Uterus (tissue), 3 donors: ENCODE measurements at regions not wholly inside any gene's neighbourhood (a gene's known extent, or its start where the extent isn't known, plus 50 kb on each side); places are given as distances from the start of the nearest gene placed in this dataset.

ENCODE experiments used
- DNase-seq, 2 donors: peaks; one replicate each; pipeline ENCODE4 v3.0.0-alpha.2; 2019 to 2020
- H3K27ac ChIP-seq, 2 donors: fragments of 200-600 bp; sonication (generic); 1 replicate in 1 of 2; 2 replicates in 1 of 2; pipeline ENCODE4 v1.5.1; 2016 to 2018
- H3K27me3 ChIP-seq, 2 donors: fragments of 200-600 bp; sonication (generic); one replicate each; pipeline ENCODE4 v1.5.1; 2018 to 2019; ENCODE audit warnings: control low read depth in 1 of 2
- H3K36me3 ChIP-seq, 2 donors: fragments of 200-600 bp; sonication (generic); one replicate each; pipeline ENCODE4 v1.5.1; 2019; ENCODE audit warnings: control low read depth in 1 of 2
- H3K4me1 ChIP-seq, 2 donors: fragments of 200-600 bp; sonication (generic); one replicate each; pipeline ENCODE4 v1.5.1; 2018 to 2019; ENCODE audit warnings: control low read depth in 1 of 2
- H3K4me3 ChIP-seq, 2 donors: fragments of 200-600 bp; sonication (generic); 1 replicate in 1 of 2; 2 replicates in 1 of 2; pipeline ENCODE4 v1.5.1; 2018 to 2019; ENCODE audit warnings: mild to moderate bottlenecking in 1 of 2
- H3K9me3 ChIP-seq, 2 donors: fragments of 200-600 bp; sonication (generic); one replicate each; pipeline ENCODE4 v1.5.1; 2019; ENCODE audit warnings: control low read depth in 1 of 2
- POLR2A ChIP-seq, 2 donors: fragments of 450-650 bp; IDR thresholded peaks; one replicate each; pipeline ENCODE4 v1.6.1; 2016; ENCODE audit warnings: antibody characterized with exemption in 2 of 2, mild to moderate bottlenecking in 1 of 2, moderate library complexity in 1 of 2
- intact Hi-C: fragments of 100-400 bp; cut with DNase I; formaldehyde crosslinking; loops from one replicate; pipeline ENCODE4 v1.15.1; 2023; ENCODE audit warnings: low total_unique reads
- TF ChIP-seq, protein P1 (sequence below), 4 experiments: fragments of 200-600 bp in 2 of 4; fragments of 450-650 bp in 2 of 4; sonication (generic) in 2 of 4; IDR thresholded peaks; one replicate each; pipeline ENCODE4 v1.5.1; 2016 to 2019; ENCODE audit warnings: antibody characterized with exemption in 4 of 4, mild to moderate bottlenecking in 2 of 4, moderate library complexity in 1 of 4
- donor health status: DM: yes; HTN: yes; CAD: no.

DNA sequence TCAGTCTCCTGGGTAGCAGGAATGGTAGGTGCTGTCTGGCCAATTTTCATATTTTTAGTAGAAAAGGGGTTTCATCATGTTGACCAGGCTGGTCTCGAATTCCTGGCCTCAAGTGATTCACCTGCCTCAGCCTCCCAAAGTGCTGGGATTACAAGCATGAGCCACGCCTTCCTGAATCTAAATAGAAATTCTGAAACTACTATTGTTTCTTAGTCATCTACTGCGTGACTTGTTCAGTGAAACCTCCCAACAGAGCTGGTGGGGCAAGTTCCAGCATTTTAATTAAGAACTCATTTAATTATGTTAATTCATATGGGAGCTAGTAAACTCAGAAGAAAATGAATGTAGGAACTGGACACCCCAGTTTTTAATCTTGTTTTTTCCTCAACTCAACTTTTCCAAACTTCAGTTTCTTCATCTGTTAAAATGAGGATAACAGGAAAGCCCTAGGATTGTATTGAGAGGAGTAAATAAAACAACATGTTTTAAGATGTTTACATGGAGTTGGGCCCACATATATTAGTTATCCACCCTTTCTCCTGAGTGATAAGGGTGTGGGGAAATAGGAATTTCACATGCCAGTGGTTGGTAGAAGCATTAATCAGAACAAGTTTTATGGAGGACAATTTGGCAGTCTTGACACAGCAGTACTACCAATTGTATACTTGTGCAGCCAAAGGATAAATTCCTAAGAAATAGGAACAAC, 335.8 kb upstream of the E2F7 start:
- no peak for TF ChIP-seq POLR2A (IDR thresholded peaks at IDR 0.05)
- Histone ChIP-seq H3K27me3 (no peaks in the 10 kb centered on the region), H3K9me3 (no peaks in the 10 kb centered on the region), H3K36me3 (no peaks in the 10 kb centered on the region), H3K4me3 (no peak overlapping the region), H3K4me1 (no peaks in the 10 kb centered on the region), H3K27ac (no peak overlapping the region)
- no peak for DNase-seq
- intact Hi-C loops: no loop called here

DNA sequence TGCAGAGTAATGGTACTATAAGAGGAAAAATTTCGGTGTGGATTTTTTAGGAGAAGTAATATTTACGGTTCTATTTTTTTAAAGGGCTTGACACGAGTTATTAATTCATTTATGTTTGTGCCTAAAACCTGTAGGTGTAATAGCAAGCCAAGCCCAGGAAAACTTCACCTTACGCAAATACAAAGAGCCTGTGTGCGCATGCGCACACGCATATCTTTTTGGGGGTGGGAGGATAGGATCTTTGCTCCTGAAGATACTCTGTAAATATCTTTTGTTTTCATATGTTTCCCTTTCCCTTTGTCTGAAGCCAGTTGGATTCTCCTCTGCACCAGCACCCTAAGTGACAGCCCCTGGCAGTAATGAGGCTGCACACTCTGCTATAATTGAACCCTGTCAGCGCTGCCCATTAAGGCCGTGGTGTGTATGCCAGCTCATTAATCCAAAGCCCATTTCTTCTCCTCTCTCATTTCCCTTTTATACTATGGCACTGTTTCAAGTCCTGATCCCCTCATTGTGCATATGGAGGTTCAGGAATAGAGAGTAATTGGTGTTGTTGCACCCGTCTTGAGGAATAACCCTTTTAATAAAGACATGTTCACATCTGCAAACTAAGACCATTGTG, 327.2 kb upstream of the E2F7 start:
- Histone ChIP-seq H3K36me3 (no peaks in the 10 kb centered on the region), H3K27me3 (no peaks in the 10 kb centered on the region), H3K9me3 (no peaks in the 10 kb centered on the region), H3K4me1 (no peaks in the 10 kb centered on the region), H3K27ac (no peak overlapping the region), H3K4me3 (no peak overlapping the region)
- TF ChIP-seq POLR2A (IDR thresholded peaks at IDR 0.05): no peak
- TF ChIP-seq, protein P1, sequence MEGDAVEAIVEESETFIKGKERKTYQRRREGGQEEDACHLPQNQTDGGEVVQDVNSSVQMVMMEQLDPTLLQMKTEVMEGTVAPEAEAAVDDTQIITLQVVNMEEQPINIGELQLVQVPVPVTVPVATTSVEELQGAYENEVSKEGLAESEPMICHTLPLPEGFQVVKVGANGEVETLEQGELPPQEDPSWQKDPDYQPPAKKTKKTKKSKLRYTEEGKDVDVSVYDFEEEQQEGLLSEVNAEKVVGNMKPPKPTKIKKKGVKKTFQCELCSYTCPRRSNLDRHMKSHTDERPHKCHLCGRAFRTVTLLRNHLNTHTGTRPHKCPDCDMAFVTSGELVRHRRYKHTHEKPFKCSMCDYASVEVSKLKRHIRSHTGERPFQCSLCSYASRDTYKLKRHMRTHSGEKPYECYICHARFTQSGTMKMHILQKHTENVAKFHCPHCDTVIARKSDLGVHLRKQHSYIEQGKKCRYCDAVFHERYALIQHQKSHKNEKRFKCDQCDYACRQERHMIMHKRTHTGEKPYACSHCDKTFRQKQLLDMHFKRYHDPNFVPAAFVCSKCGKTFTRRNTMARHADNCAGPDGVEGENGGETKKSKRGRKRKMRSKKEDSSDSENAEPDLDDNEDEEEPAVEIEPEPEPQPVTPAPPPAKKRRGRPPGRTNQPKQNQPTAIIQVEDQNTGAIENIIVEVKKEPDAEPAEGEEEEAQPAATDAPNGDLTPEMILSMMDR (IDR thresholded peaks at IDR 0.05): no peak
- DNase-seq: no peak
- intact Hi-C loops: no loop called here

DNA sequence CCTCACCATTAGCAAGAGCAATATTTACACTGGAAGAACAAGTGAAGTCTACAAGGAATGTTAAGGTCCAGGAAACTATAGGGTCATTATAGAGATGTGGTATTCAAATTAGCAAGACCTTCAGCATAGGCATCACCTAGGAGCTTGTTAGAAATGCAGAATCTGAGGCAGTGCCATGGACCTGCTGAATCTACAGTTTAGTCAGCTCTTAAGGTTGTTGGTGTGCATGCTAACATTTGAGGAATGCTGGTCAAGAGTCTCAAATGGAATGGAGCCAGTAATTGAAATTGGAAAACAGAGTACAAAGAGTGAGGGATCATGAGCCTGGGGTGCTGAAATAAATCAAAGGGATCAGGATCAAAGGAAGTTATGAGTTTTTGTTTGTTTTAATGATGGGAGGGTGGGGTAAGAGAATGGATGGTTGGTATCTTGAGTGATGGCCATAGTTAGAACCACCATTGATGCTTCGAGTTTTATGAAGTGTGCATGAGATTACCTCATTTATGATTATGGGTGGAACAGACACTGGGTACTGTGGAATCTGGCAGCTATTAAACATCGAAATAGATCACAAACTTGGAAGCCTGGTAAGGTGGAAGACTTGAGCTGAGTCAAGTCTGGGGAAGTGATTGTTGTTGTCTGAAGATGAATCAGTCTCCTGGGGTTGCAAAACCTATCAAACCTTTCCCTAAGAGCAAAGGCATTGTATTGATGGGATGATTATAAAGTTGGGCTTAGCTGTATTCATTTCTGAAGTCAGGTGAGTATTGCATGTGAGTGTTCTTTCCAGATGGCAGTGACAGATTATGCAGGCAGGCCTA, 323.3 kb upstream of the E2F7 start:
- no peak overlapping the region for H3K4me3 ChIP-seq
- H3K4me1 ChIP-seq: no peaks in the 10 kb centered on the region
- intact Hi-C loops: no loop called here
- no peaks in the 10 kb centered on the region for H3K27me3 ChIP-seq
- DNase-seq: no peak
- no peaks in the 10 kb centered on the region for H3K9me3 ChIP-seq
- TF ChIP-seq, protein P1 (IDR thresholded peaks at IDR 0.05): no peak
- no peak for TF ChIP-seq POLR2A (IDR thresholded peaks at IDR 0.05)
- H3K27ac ChIP-seq: no peak overlapping the region
- no peaks in the 10 kb centered on the region for H3K36me3 ChIP-seq

DNA sequence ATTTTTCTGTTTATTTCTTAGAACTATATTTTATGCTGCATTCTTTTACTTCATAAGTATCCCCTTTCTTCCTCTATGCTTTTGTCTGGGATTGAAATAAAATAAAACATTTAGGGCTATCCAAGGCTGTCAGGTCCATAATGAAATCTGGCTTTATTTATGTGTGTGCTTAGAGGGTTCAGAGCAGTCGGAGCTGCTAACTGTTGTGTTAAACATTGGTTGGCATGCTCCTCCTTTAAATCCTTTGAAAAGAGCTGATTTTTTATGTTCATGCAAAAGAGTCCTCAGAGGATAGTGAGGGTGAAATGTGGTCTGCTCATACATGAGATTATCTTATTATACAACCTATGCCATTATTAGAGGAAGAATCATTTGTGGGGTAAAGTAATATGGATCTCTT, 322.3 kb upstream of the E2F7 start:
- TF ChIP-seq, protein P1 (IDR thresholded peaks at IDR 0.05): no peak
- no peak for TF ChIP-seq POLR2A (IDR thresholded peaks at IDR 0.05)
- intact Hi-C loops: no loop called here
- Histone ChIP-seq H3K27me3 (no peaks in the 10 kb centered on the region), H3K4me3 (no peak overlapping the region), H3K9me3 (no peaks in the 10 kb centered on the region), H3K27ac (no peak overlapping the region), H3K4me1 (no peaks in the 10 kb centered on the region), H3K36me3 (no peaks in the 10 kb centered on the region)
- no peak for DNase-seq

DNA sequence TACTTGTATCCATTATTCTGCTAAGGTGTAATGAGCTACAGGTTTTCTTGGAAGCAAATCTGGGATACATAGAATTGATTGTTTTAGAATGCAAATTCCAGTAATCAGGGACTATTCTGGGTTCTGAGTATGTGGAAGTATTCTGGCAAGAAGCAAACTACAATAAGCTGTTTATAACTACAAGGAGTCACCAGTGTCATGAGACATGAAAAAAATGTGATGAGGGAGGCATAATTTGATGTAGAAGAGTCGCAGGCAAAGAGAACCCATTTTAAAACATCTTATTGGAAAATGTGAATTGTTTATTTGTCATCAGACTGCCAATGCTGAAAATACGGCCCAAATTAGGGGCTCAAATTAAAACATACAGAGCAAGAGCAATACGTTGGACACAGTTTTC, 321.8 kb upstream of the E2F7 start:
- TF ChIP-seq, protein P1 (IDR thresholded peaks at IDR 0.05): no peak
- no peak for TF ChIP-seq POLR2A (IDR thresholded peaks at IDR 0.05)
- Histone ChIP-seq H3K9me3 (no peaks in the 10 kb centered on the region), H3K27me3 (no peaks in the 10 kb centered on the region), H3K36me3 (no peaks in the 10 kb centered on the region), H3K27ac (no peak overlapping the region), H3K4me1 (no peaks in the 10 kb centered on the region), H3K4me3 (no peak overlapping the region)
- intact Hi-C loops: no loop called here
- DNase-seq: no peak
